ENCODE measurements at regions not wholly inside any gene's neighbourhood (a gene's known extent, or its start where the extent isn't known, plus 50 kb on each side); places are given as distances from the start of the nearest gene placed in this dataset.

GRCh38 chr13:50461189-50461588, 382.3 kb downstream of the DLEU7 start:
- CTCF ChIA-PET: no interaction called here
- no peaks in the 10 kb centered on the region for H3K9me3 Mint-ChIP-seq

GRCh38 chr13:50463719-50464118, 379.8 kb downstream of the DLEU7 start:
- H3K27me3 Mint-ChIP-seq: peaks cover 0 to 23% (median 5%) of the 10 kb centered on the region in 5 donors
- Histone ChIP-seq H3K36me3 (ENCODE audit: control insufficient read depth in 2 of 3, insufficient read depth in 3 of 3, low read length in 3 of 3) (no peaks in the 10 kb centered on the region), H3K4me1 (ENCODE audit: control insufficient read depth in 2 of 2, insufficient read depth in 2 of 2, low read length in 2 of 2) (peaks cover 0 to 3% of the 10 kb centered on the region in 2 donors), H3K9me3 (ENCODE audit: control insufficient read depth in 2 of 3, low read length in 3 of 3) (no peaks in the 10 kb centered on the region), H3K27ac (ENCODE audit: low read depth, low read length) (no peak overlapping the region), H3K4me3 (ENCODE audit: low read length) (no peak overlapping the region), H3K27me3 (ENCODE audit: control insufficient read depth in 2 of 2, insufficient read depth in 2 of 2, low read length in 2 of 2) (no peaks in the 10 kb centered on the region)
- H3K36me3 Mint-ChIP-seq: no peaks in the 10 kb centered on the region
- DNase-seq (no peak), ATAC-seq (no peak)
- H3K4me1 Mint-ChIP-seq: no peaks in the 10 kb centered on the region
- CTCF ChIA-PET: interaction anchor here (0.6 kb wide), 1 partner anchor 259 kb away, joined by 3 read pairs; no protein-coding TSS in a partner anchor
- intact Hi-C loops (cut with micrococcal nuclease): no loop called here
- POLR2A ChIA-PET: no interaction called here
- no peak overlapping the region for H3K4me3 Mint-ChIP-seq
- no peak overlapping the region for H3K27ac Mint-ChIP-seq
- no peaks in the 10 kb centered on the region for H3K9me3 Mint-ChIP-seq

More at GRCh38 chr13:50461189-50461588, 382.3 kb downstream of the DLEU7 start:
- Mint-ChIP-seq H3K4me3 (no peak overlapping the region), H3K27ac (no peak overlapping the region), H3K4me1 (no peaks in the 10 kb centered on the region), H3K27me3 (peaks cover 0 to 18% (median 0%) of the 10 kb centered on the region in 5 donors), H3K36me3 (peaks cover 0 to under 1% (median 0%) of the 10 kb centered on the region in 5 donors)
- Histone ChIP-seq H3K9me3 (ENCODE audit: control insufficient read depth in 2 of 3, low read length in 3 of 3) (no peaks in the 10 kb centered on the region), H3K27me3 (ENCODE audit: control insufficient read depth in 2 of 2, insufficient read depth in 2 of 2, low read length in 2 of 2) (no peaks in the 10 kb centered on the region), H3K27ac (ENCODE audit: low read depth, low read length) (no peak overlapping the region), H3K4me3 (ENCODE audit: low read length) (no peak overlapping the region), H3K4me1 (ENCODE audit: control insufficient read depth in 2 of 2, insufficient read depth in 2 of 2, low read length in 2 of 2) (peaks cover 0 to 3% of the 10 kb centered on the region in 2 donors), H3K36me3 (ENCODE audit: control insufficient read depth in 2 of 3, insufficient read depth in 3 of 3, low read length in 3 of 3) (no peaks in the 10 kb centered on the region)
- ATAC-seq (no peak), DNase-seq (no peak)
- intact Hi-C loops (cut with micrococcal nuclease): no loop called here
- POLR2A ChIA-PET: no interaction called here

- H3K4me3 Mint-ChIP-seq: no peak overlapping the region
- H3K36me3 Mint-ChIP-seq: no peaks in the 10 kb centered on the region
- no peak for DNase-seq
- ChIA-PET CTCF (no interaction called here), POLR2A (no interaction called here)
- intact Hi-C loops (cut with micrococcal nuclease): no loop called here
- H3K27ac Mint-ChIP-seq: no peak overlapping the region
- Histone ChIP-seq H3K36me3 (ENCODE audit: control insufficient read depth in 2 of 3, insufficient read depth in 3 of 3, low read length in 3 of 3) (no peaks in the 10 kb centered on the region), H3K27me3 (ENCODE audit: control insufficient read depth in 2 of 2, insufficient read depth in 2 of 2, low read length in 2 of 2) (no peaks in the 10 kb centered on the region), H3K27ac (ENCODE audit: low read depth, low read length) (no peak overlapping the region), H3K4me3 (ENCODE audit: low read length) (no peak overlapping the region), H3K9me3 (ENCODE audit: control insufficient read depth in 2 of 3, low read length in 3 of 3) (no peaks in the 10 kb centered on the region), H3K4me1 (ENCODE audit: control insufficient read depth in 2 of 2, insufficient read depth in 2 of 2, low read length in 2 of 2) (peaks cover 0 to 3% of the 10 kb centered on the region in 2 donors)
- ATAC-seq: no peak
- H3K4me1 Mint-ChIP-seq: no peaks in the 10 kb centered on the region
- no peaks in the 10 kb centered on the region for H3K9me3 Mint-ChIP-seq
- peaks cover 0 to 29% (median 5%) of the 10 kb centered on the region in 5 donors for H3K27me3 Mint-ChIP-seq
Measured at GRCh38 chr13:50464349-50465251, 378.9 kb downstream of the DLEU7 start.

- DNase-seq: no peak
- CTCF ChIA-PET: no interaction called here
- Histone ChIP-seq H3K36me3 (ENCODE audit: control insufficient read depth in 2 of 3, insufficient read depth in 3 of 3, low read length in 3 of 3) (no peaks in the 10 kb centered on the region), H3K9me3 (ENCODE audit: control insufficient read depth in 2 of 3, low read length in 3 of 3) (no peaks in the 10 kb centered on the region), H3K4me3 (ENCODE audit: low read length) (no peak overlapping the region), H3K27me3 (ENCODE audit: control insufficient read depth in 2 of 2, insufficient read depth in 2 of 2, low read length in 2 of 2) (no peaks in the 10 kb centered on the region), H3K27ac (ENCODE audit: low read depth, low read length) (no peak overlapping the region), H3K4me1 (ENCODE audit: control insufficient read depth in 2 of 2, insufficient read depth in 2 of 2, low read length in 2 of 2) (no peaks in the 10 kb centered on the region)
- Mint-ChIP-seq H3K36me3 (no peaks in the 10 kb centered on the region), H3K27ac (no peak overlapping the region), H3K4me3 (no peak overlapping the region), H3K4me1 (no peaks in the 10 kb centered on the region), H3K9me3 (no peaks in the 10 kb centered on the region), H3K27me3 (peaks cover 0 to 25% (median 5%) of the 10 kb centered on the region in 5 donors)
- POLR2A ChIA-PET: no interaction called here
- intact Hi-C loops (cut with micrococcal nuclease): no loop called here
- ATAC-seq: no peak
Measured at GRCh38 chr13:50466456-50466855, 377.0 kb downstream of the DLEU7 start.

GRCh38 chr13:50467156-50468110, 376.1 kb downstream of the DLEU7 start:
- no peaks in the 10 kb centered on the region for H3K4me1 Mint-ChIP-seq
- DNase-seq: no peak
- no peaks in the 10 kb centered on the region for H3K36me3 Mint-ChIP-seq
- intact Hi-C loops (cut with micrococcal nuclease): no loop called here
- H3K9me3 ChIP-seq (ENCODE audit: control insufficient read depth in 2 of 3, low read length in 3 of 3): no peaks in the 10 kb centered on the region
- H3K27ac Mint-ChIP-seq: no peak overlapping the region
- H3K4me3 Mint-ChIP-seq: no peak overlapping the region
- no peak for ATAC-seq
- POLR2A ChIA-PET: no interaction called here
- H3K4me3 ChIP-seq (ENCODE audit: low read length): no peak overlapping the region
- H3K27ac ChIP-seq (ENCODE audit: low read depth, low read length): no peak overlapping the region
- H3K36me3 ChIP-seq (ENCODE audit: control insufficient read depth in 2 of 3, insufficient read depth in 3 of 3, low read length in 3 of 3): no peaks in the 10 kb centered on the region
- H3K27me3 ChIP-seq (ENCODE audit: control insufficient read depth in 2 of 2, insufficient read depth in 2 of 2, low read length in 2 of 2): no peaks in the 10 kb centered on the region
- H3K27me3 Mint-ChIP-seq: peaks cover 0 to 20% (median 5%) of the 10 kb centered on the region in 5 donors
- CTCF ChIA-PET: no interaction called here
- H3K9me3 Mint-ChIP-seq: no peaks in the 10 kb centered on the region
- no peaks in the 10 kb centered on the region for H3K4me1 ChIP-seq (ENCODE audit: control insufficient read depth in 2 of 2, insufficient read depth in 2 of 2, low read length in 2 of 2)

GRCh38 chr13:50468849-50469669, 374.4 kb downstream of the DLEU7 start:
- no peaks in the 10 kb centered on the region for H3K9me3 Mint-ChIP-seq
- H3K4me3 Mint-ChIP-seq: no peak overlapping the region
- peak overlapping the region in 1 of 9 donors; percentile 51 for H3K27ac Mint-ChIP-seq
- no peaks in the 10 kb centered on the region for H3K36me3 Mint-ChIP-seq
- Histone ChIP-seq H3K36me3 (ENCODE audit: control insufficient read depth in 2 of 3, insufficient read depth in 3 of 3, low read length in 3 of 3) (no peaks in the 10 kb centered on the region), H3K27me3 (ENCODE audit: control insufficient read depth in 2 of 2, insufficient read depth in 2 of 2, low read length in 2 of 2) (no peaks in the 10 kb centered on the region), H3K4me1 (ENCODE audit: control insufficient read depth in 2 of 2, insufficient read depth in 2 of 2, low read length in 2 of 2) (no peaks in the 10 kb centered on the region), H3K9me3 (ENCODE audit: control insufficient read depth in 2 of 3, low read length in 3 of 3) (no peaks in the 10 kb centered on the region), H3K27ac (ENCODE audit: low read depth, low read length) (no peak overlapping the region), H3K4me3 (ENCODE audit: low read length) (no peak overlapping the region)
- no peaks in the 10 kb centered on the region for H3K4me1 Mint-ChIP-seq
- H3K27me3 Mint-ChIP-seq: peaks cover 0 to 17% (median 5%) of the 10 kb centered on the region in 5 donors
- intact Hi-C loops (cut with micrococcal nuclease): no loop called here
- DNase-seq (no peak), ATAC-seq (no peak)
- CTCF ChIA-PET: interaction anchor here (0.5 kb wide), 1 partner anchor 160 kb away, joined by 3 read pairs; no protein-coding TSS in a partner anchor
- POLR2A ChIA-PET: no interaction called here

Data from naive thymus-derived CD4-positive, alpha-beta T cell (primary cell).